ENCODE measurements at regions not wholly inside any gene's neighbourhood (a gene's known extent, or its start where the extent isn't known, plus 50 kb on each side); places are given as distances from the start of the nearest gene placed in this dataset.

DNA sequence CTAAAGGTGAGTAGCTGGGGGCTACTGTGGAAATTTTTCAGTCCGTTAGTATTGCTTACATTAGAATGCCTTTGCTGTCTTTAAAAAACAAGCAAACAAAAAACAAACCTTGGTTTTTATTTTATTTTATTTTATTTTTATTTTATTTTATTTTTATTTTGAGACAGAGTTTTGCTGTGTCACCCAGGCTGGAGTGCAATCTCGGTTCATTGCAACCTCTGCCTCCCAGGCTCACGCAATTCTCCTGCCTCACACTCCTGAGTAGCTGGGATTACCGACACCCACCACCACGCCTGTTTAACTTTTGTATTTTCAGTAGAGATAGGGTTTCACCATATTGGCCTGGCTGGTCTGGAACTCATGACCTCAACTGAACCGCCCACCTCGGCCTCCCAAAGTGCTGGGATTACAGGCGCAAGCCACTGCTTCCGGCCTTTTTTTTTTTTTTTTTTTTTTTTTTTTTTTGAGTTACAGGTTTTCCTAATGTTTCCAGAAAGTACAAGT lies 732.6 kb downstream of the KCNJ3 start:
- Mint-ChIP-seq H3K27me3 (ENCODE audit: low read depth, unreplicated experiment) (no peaks in the 10 kb centered on the region), H3K27ac (ENCODE audit: unreplicated experiment) (no peak overlapping the region), H3K9me3 (ENCODE audit: unreplicated experiment) (no peaks in the 10 kb centered on the region), H3K4me3 (ENCODE audit: unreplicated experiment) (no peak overlapping the region), H3K36me3 (ENCODE audit: low read depth, unreplicated experiment) (no peaks in the 10 kb centered on the region), H3K4me1 (ENCODE audit: low read depth, unreplicated experiment) (no peaks in the 10 kb centered on the region)
- TF ChIP-seq, protein P1, sequence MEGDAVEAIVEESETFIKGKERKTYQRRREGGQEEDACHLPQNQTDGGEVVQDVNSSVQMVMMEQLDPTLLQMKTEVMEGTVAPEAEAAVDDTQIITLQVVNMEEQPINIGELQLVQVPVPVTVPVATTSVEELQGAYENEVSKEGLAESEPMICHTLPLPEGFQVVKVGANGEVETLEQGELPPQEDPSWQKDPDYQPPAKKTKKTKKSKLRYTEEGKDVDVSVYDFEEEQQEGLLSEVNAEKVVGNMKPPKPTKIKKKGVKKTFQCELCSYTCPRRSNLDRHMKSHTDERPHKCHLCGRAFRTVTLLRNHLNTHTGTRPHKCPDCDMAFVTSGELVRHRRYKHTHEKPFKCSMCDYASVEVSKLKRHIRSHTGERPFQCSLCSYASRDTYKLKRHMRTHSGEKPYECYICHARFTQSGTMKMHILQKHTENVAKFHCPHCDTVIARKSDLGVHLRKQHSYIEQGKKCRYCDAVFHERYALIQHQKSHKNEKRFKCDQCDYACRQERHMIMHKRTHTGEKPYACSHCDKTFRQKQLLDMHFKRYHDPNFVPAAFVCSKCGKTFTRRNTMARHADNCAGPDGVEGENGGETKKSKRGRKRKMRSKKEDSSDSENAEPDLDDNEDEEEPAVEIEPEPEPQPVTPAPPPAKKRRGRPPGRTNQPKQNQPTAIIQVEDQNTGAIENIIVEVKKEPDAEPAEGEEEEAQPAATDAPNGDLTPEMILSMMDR (IDR thresholded peaks at IDR 0.05; ENCODE audit: insufficient read depth, low read depth, low read length), result no peak
- TF ChIP-seq EZH2 (IDR thresholded peaks at IDR 0.05; ENCODE audit: insufficient read depth, low read length), result no peak
- no peak for FAIRE-seq
- H3K4me1 ChIP-seq (ENCODE audit: insufficient read depth, low read length), result no peaks in the 10 kb centered on the region
- no peak overlapping the region for H3K9ac ChIP-seq (ENCODE audit: low read length)
- H3K4me2 ChIP-seq (ENCODE audit: low read length), result no peak overlapping the region
- H3K79me2 ChIP-seq (ENCODE audit: insufficient read depth, low read length), result no peaks in the 10 kb centered on the region
- H3K36me3 ChIP-seq (ENCODE audit: insufficient read depth, low read length), result no peaks in the 10 kb centered on the region
- H3K9me3 ChIP-seq (ENCODE audit: insufficient read depth, low read depth, low read length), result no peaks in the 10 kb centered on the region
- H3K27me3 ChIP-seq (ENCODE audit: insufficient read depth, low read length), result no peaks in the 10 kb centered on the region
- H4K20me1 ChIP-seq (ENCODE audit: insufficient read depth, low read length), result no peaks in the 10 kb centered on the region
- H3K27ac ChIP-seq (ENCODE audit: low read depth, low read length), result no peak overlapping the region
- no peak for DNase-seq (ENCODE audit: low read depth)
- no peak overlapping the region for H2AFZ ChIP-seq (ENCODE audit: low read depth, low read length)
- no peak overlapping the region for H3K4me3 ChIP-seq (ENCODE audit: insufficient read depth, low read depth, low read length)

DNA sequence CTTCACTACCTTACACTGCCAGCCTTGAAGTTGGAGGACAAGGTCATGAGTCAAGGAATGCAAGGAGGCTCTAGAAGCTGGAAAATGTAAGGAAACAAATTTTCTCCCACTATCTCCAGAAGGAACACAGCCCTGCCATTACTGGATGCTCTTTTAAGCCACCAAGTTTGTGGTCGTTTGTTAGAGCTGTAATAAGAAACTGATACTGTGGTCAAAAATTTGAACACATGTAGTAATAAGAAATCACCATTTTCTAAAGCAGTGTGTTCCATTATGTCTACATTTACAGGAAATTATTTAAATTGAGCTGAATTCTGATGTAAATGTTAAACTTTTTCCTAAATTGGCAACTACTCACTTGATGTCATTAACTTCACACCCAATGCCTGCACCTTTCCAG lies 729.0 kb downstream of the KCNJ3 start:
- no peaks in the 10 kb centered on the region for H3K27me3 ChIP-seq (ENCODE audit: insufficient read depth, low read length)
- H3K4me1 Mint-ChIP-seq (ENCODE audit: low read depth, unreplicated experiment), result no peaks in the 10 kb centered on the region
- no peak overlapping the region for H3K27ac ChIP-seq (ENCODE audit: low read depth, low read length)
- H3K36me3 Mint-ChIP-seq (ENCODE audit: low read depth, unreplicated experiment), result no peaks in the 10 kb centered on the region
- no peak overlapping the region for H3K4me2 ChIP-seq (ENCODE audit: low read length)
- H3K9me3 ChIP-seq (ENCODE audit: insufficient read depth, low read depth, low read length), result no peaks in the 10 kb centered on the region
- H3K4me1 ChIP-seq (ENCODE audit: insufficient read depth, low read length), result no peaks in the 10 kb centered on the region
- no peak for DNase-seq (ENCODE audit: low read depth)
- no peak overlapping the region for H3K9ac ChIP-seq (ENCODE audit: low read length)
- TF ChIP-seq, protein P1 (IDR thresholded peaks at IDR 0.05; ENCODE audit: insufficient read depth, low read depth, low read length), result no peak
- TF ChIP-seq EZH2 (IDR thresholded peaks at IDR 0.05; ENCODE audit: insufficient read depth, low read length), result no peak
- no peaks in the 10 kb centered on the region for H3K79me2 ChIP-seq (ENCODE audit: insufficient read depth, low read length)
- no peaks in the 10 kb centered on the region for H3K36me3 ChIP-seq (ENCODE audit: insufficient read depth, low read length)
- H2AFZ ChIP-seq (ENCODE audit: low read depth, low read length), result no peak overlapping the region
- no peaks in the 10 kb centered on the region for H3K27me3 Mint-ChIP-seq (ENCODE audit: low read depth, unreplicated experiment)
- H3K27ac Mint-ChIP-seq (ENCODE audit: unreplicated experiment), result no peak overlapping the region
- no peaks in the 10 kb centered on the region for H3K9me3 Mint-ChIP-seq (ENCODE audit: unreplicated experiment)
- no peaks in the 10 kb centered on the region for H4K20me1 ChIP-seq (ENCODE audit: insufficient read depth, low read length)
- no peak overlapping the region for H3K4me3 Mint-ChIP-seq (ENCODE audit: unreplicated experiment)
- no peak overlapping the region for H3K4me3 ChIP-seq (ENCODE audit: insufficient read depth, low read depth, low read length)
- no peak for FAIRE-seq

DNA sequence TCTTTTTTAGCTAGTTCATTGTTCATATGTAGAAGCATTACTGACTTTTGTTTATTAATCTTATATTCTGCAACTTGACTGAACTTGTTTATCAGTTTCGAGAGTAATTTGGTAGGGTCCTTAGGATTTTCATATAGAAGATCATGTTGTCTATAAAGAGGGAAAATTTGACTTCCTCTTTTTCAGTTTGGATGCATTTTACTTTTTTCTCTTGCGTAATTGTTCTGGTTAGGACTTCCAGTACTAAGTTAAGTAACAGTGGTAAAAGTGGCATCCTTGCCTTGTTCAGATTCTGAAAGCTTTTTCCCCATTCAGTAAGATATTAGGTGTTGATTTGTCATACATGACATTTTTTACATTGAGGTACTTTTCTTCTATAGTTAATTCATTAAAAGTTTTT lies 726.0 kb downstream of the KCNJ3 start:
- Histone ChIP-seq H3K4me1 (ENCODE audit: insufficient read depth, low read length) (no peaks in the 10 kb centered on the region), H3K4me2 (ENCODE audit: low read length) (no peak overlapping the region), H3K4me3 (ENCODE audit: insufficient read depth, low read depth, low read length) (no peak overlapping the region), H3K27me3 (ENCODE audit: insufficient read depth, low read length) (no peaks in the 10 kb centered on the region), H3K79me2 (ENCODE audit: insufficient read depth, low read length) (no peaks in the 10 kb centered on the region), H2AFZ (ENCODE audit: low read depth, low read length) (no peak overlapping the region), H3K9me3 (ENCODE audit: insufficient read depth, low read depth, low read length) (no peaks in the 10 kb centered on the region), H3K27ac (ENCODE audit: low read depth, low read length) (no peak overlapping the region), H4K20me1 (ENCODE audit: insufficient read depth, low read length) (no peaks in the 10 kb centered on the region), H3K9ac (ENCODE audit: low read length) (no peak overlapping the region), H3K36me3 (ENCODE audit: insufficient read depth, low read length) (no peaks in the 10 kb centered on the region)
- H3K4me1 Mint-ChIP-seq (ENCODE audit: low read depth, unreplicated experiment), result no peaks in the 10 kb centered on the region
- no peaks in the 10 kb centered on the region for H3K36me3 Mint-ChIP-seq (ENCODE audit: low read depth, unreplicated experiment)
- TF ChIP-seq EZH2 (IDR thresholded peaks at IDR 0.05; ENCODE audit: insufficient read depth, low read length), result no peak
- TF ChIP-seq, protein P1 (IDR thresholded peaks at IDR 0.05; ENCODE audit: insufficient read depth, low read depth, low read length), result no peak
- H3K27ac Mint-ChIP-seq (ENCODE audit: unreplicated experiment), result no peak overlapping the region
- H3K27me3 Mint-ChIP-seq (ENCODE audit: low read depth, unreplicated experiment), result no peaks in the 10 kb centered on the region
- no peak overlapping the region for H3K4me3 Mint-ChIP-seq (ENCODE audit: unreplicated experiment)
- DNase-seq (ENCODE audit: low read depth) (no peak), FAIRE-seq (no peak)
- no peaks in the 10 kb centered on the region for H3K9me3 Mint-ChIP-seq (ENCODE audit: unreplicated experiment)

Data from astrocyte (in vitro differentiated cells and primary cell).